Mesothelial cell of epicardium (in vitro differentiated cells): ENCODE measurements at regions not wholly inside any gene's neighbourhood (a gene's known extent, or its start where the extent isn't known, plus 50 kb on each side); places are given as distances from the start of the nearest gene placed in this dataset.
"Not testable (repeated sequence)": the region's sequence is repeated elsewhere in the genome, so short reads cannot be mapped to it uniquely, and the experiment has no call there.

ENCODE experiments used
- DNase-seq, 2 experiments: peaks; one replicate each; pipeline ENCODE4 v3.0.0; 2021; ENCODE audit warnings: low spot score in 2 of 2; ENCODE audit not compliant: unreplicated experiment in 2 of 2
- H3K27ac Mint-ChIP-seq: 2 replicates; pipeline ENCODE4 v1.8.0; 2021; ENCODE audit warnings: mixed read lengths
- H3K27me3 Mint-ChIP-seq: 2 replicates; pipeline ENCODE4 v1.8.0; 2021; ENCODE audit warnings: low read depth, mixed read lengths
- H3K36me3 Mint-ChIP-seq: 2 replicates; pipeline ENCODE4 v1.8.0; 2021; ENCODE audit warnings: mixed read lengths
- H3K4me1 Mint-ChIP-seq: 2 replicates; pipeline ENCODE4 v1.8.0; 2021; ENCODE audit warnings: mixed read lengths
- H3K4me3 Mint-ChIP-seq: 2 replicates; pipeline ENCODE4 v1.8.0; 2021; ENCODE audit warnings: mild to moderate bottlenecking, moderate library complexity, mixed read lengths
- H3K9me3 Mint-ChIP-seq: 2 replicates; pipeline ENCODE4 v1.8.0; 2021; ENCODE audit warnings: mixed read lengths
- TF ChIP-seq, protein P1 (sequence below): fragments of 200-600 bp; sonication (generic); IDR thresholded peaks from one replicate; pipeline ENCODE4 v1.5.0; 2021; ENCODE audit warnings: antibody characterized with exemption; ENCODE audit not compliant: unreplicated experiment

GRCh38 chr7:97430006-97430405 is 301.9 kb upstream of the TAC1 start:
- no peak overlapping the region for H3K4me3 Mint-ChIP-seq
- H3K36me3 Mint-ChIP-seq = no peaks in the 10 kb centered on the region
- no peak for DNase-seq
- H3K4me1 Mint-ChIP-seq = no peaks in the 10 kb centered on the region
- H3K27me3 Mint-ChIP-seq = no peaks in the 10 kb centered on the region
- peaks cover 4% of the 10 kb centered on the region for H3K9me3 Mint-ChIP-seq
- TF ChIP-seq, protein P1, sequence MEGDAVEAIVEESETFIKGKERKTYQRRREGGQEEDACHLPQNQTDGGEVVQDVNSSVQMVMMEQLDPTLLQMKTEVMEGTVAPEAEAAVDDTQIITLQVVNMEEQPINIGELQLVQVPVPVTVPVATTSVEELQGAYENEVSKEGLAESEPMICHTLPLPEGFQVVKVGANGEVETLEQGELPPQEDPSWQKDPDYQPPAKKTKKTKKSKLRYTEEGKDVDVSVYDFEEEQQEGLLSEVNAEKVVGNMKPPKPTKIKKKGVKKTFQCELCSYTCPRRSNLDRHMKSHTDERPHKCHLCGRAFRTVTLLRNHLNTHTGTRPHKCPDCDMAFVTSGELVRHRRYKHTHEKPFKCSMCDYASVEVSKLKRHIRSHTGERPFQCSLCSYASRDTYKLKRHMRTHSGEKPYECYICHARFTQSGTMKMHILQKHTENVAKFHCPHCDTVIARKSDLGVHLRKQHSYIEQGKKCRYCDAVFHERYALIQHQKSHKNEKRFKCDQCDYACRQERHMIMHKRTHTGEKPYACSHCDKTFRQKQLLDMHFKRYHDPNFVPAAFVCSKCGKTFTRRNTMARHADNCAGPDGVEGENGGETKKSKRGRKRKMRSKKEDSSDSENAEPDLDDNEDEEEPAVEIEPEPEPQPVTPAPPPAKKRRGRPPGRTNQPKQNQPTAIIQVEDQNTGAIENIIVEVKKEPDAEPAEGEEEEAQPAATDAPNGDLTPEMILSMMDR = no peak
- no peak overlapping the region for H3K27ac Mint-ChIP-seq

DNA sequence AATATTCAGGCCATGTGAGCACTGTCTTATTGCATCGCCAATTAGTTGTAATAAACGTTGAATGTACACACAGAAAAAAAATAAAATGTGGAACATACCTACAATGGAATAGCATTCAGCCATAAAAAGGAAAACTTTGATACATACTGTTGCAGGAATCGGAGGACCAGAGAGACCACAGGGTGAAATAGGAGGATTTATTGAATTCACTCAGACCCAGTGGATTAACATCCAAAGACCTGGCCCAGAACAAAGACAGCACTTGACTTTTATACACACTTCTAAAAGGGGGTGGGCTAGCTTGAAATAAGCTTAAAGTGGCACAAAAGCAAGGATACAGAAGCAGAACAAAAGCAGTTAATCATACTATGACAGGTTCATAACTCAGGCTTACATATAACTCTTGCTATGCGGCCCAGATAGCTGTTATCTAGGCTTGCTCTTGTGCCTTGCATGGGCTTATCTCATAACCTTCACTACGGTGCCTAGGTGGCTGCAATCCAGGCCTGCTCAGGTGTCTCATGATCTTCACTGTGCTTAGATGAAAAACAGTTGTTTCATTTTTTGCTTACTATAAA is 292.2 kb upstream of the TAC1 start:
- Mint-ChIP-seq H3K27ac (no peak overlapping the region), H3K4me1 (no peaks in the 10 kb centered on the region), H3K27me3 (no peaks in the 10 kb centered on the region), H3K4me3 (no peak overlapping the region), H3K36me3 (peaks cover 1% of the 10 kb centered on the region), H3K9me3 (peaks cover 43% of the 10 kb centered on the region)
- TF ChIP-seq, protein P1 = no peak
- no peak for DNase-seq

GRCh38 chr7:97446361-97446760 is 285.5 kb upstream of the TAC1 start:
- Mint-ChIP-seq H3K4me1 (no peaks in the 10 kb centered on the region), H3K27ac (no peak overlapping the region), H3K4me3 (no peak overlapping the region), H3K36me3 (no peaks in the 10 kb centered on the region), H3K9me3 (peaks cover 24% of the 10 kb centered on the region), H3K27me3 (no peaks in the 10 kb centered on the region)
- TF ChIP-seq, protein P1 = no peak
- no peak for DNase-seq

GRCh38 chr7:97449448-97449847 is 282.4 kb upstream of the TAC1 start:
- not testable (repeated sequence) for H3K27me3 Mint-ChIP-seq, DNase-seq, H3K4me1 Mint-ChIP-seq, H3K36me3 Mint-ChIP-seq, H3K4me3 Mint-ChIP-seq, H3K27ac Mint-ChIP-seq
- peaks cover 13% of the 10 kb centered on the region for H3K9me3 Mint-ChIP-seq

GRCh38 chr7:97450516-97450915 is 281.4 kb upstream of the TAC1 start:
- no peak for DNase-seq
- H3K4me3 Mint-ChIP-seq = no peak overlapping the region
- TF ChIP-seq, protein P1 = no peak
- H3K27me3 Mint-ChIP-seq = no peaks in the 10 kb centered on the region
- H3K9me3 Mint-ChIP-seq = peaks cover 13% of the 10 kb centered on the region
- H3K27ac Mint-ChIP-seq = no peak overlapping the region
- H3K4me1 Mint-ChIP-seq = no peaks in the 10 kb centered on the region
- no peaks in the 10 kb centered on the region for H3K36me3 Mint-ChIP-seq

DNA sequence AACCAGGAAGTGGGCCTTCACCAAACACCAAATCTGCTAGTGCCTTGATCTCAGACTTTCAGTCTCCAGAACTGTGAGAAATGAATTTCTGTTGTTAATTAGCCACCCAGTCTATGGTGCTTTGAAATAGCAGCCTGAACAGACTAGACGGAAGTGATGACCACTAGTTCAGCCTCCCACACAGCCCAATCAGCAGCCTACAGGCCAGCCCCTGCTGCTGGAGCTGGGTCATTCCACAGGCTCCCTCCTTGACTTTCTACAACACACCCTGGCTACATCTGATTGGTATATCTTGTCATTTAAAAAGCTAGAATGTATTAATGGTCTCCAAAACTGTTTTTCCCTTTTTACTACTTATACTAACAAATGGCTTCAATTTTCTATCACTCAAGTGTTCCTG is 277.2 kb upstream of the TAC1 start:
- no peaks in the 10 kb centered on the region for H3K27me3 Mint-ChIP-seq
- TF ChIP-seq, protein P1 = no peak
- H3K36me3 Mint-ChIP-seq = no peaks in the 10 kb centered on the region
- no peak overlapping the region for H3K4me3 Mint-ChIP-seq
- DNase-seq = no peak
- H3K9me3 Mint-ChIP-seq = peaks cover 9% of the 10 kb centered on the region
- no peaks in the 10 kb centered on the region for H3K4me1 Mint-ChIP-seq
- H3K27ac Mint-ChIP-seq = no peak overlapping the region
